Natural killer cell (primary cell): ENCODE measurements at regions not wholly inside any gene's neighbourhood (a gene's known extent, or its start where the extent isn't known, plus 50 kb on each side); places are given as distances from the start of the nearest gene placed in this dataset.

ENCODE experiments used
- ATAC-seq, 3 donors: fragments of 150-1000 bp in 2 of 3; fragments of 200-7000 bp in 1 of 3; cut with Tn5 transposase; 1 replicate in 1 of 3; 2 replicates in 2 of 3; pipeline ENCODE4 v1.10.0; 2021; ENCODE audit warnings: mild to moderate bottlenecking in 2 of 3, moderate library complexity in 2 of 3
- DNase-seq, 2 donors: peaks; one replicate each; pipeline versions ENCODE4 v3.0.0 to v3.0.0-alpha.2; 2013 to 2021; ENCODE audit warnings: mixed read lengths in 1 of 2
- H3K27ac ChIP-seq: one replicate; pipeline ENCODE4 v1.5.1; 2013; ENCODE audit warnings: mild to moderate bottlenecking, low read length
- H3K27me3 ChIP-seq: one replicate; pipeline ENCODE4 v1.6.1; 2013; ENCODE audit warnings: low read length; ENCODE audit not compliant: control insufficient read depth, insufficient read depth
- H3K36me3 ChIP-seq: one replicate; pipeline ENCODE4 v1.6.1; 2013; ENCODE audit warnings: low read length; ENCODE audit not compliant: control insufficient read depth, insufficient read depth
- H3K4me1 ChIP-seq: one replicate; pipeline ENCODE4 v1.6.1; 2013; ENCODE audit warnings: low read length; ENCODE audit not compliant: control insufficient read depth, insufficient read depth
- H3K4me3 ChIP-seq: one replicate; pipeline ENCODE4 v1.5.1; 2013; ENCODE audit warnings: low read length
- H3K9me3 ChIP-seq: one replicate; pipeline ENCODE4 v1.6.1; 2013; ENCODE audit warnings: low read length; ENCODE audit not compliant: control insufficient read depth, insufficient read depth
- H3K27ac Mint-ChIP-seq, 2 donors: one replicate each; pipeline ENCODE4 v1.8.0; 2022; ENCODE audit warnings: mild to moderate bottlenecking in 2 of 2, mixed read lengths in 2 of 2, moderate library complexity in 1 of 2
- H3K27me3 Mint-ChIP-seq, 2 donors: one replicate each; pipeline ENCODE4 v1.8.0; 2022; ENCODE audit warnings: low read depth in 2 of 2, mixed read lengths in 2 of 2
- H3K36me3 Mint-ChIP-seq: one replicate; pipeline ENCODE4 v1.8.0; 2022; ENCODE audit warnings: mixed read lengths
- H3K4me1 Mint-ChIP-seq, 2 donors: one replicate each; pipeline ENCODE4 v1.8.0; 2022; ENCODE audit warnings: mixed read lengths in 2 of 2
- H3K4me3 Mint-ChIP-seq: one replicate; pipeline ENCODE4 v1.8.0; 2022; ENCODE audit warnings: mild to moderate bottlenecking, moderate library complexity, mixed read lengths
- H3K9me3 Mint-ChIP-seq, 2 donors: one replicate each; pipeline ENCODE4 v1.8.0; 2022; ENCODE audit warnings: mixed read lengths in 2 of 2
- WGBS: methylation state at CpG from one replicate; pipeline ENCODE4 v1.1.7; 2013; ENCODE audit warnings: missing lambda C conversion rate; ENCODE audit not compliant: insufficient coverage; 5-methylcytosine and 5-hydroxymethylcytosine counted together
- intact Hi-C: fragments of 100-400 bp; cut with micrococcal nuclease; formaldehyde crosslinking; loops from one replicate; pipeline ENCODE4 v1.14.2; 2022
- TF ChIP-seq, protein P1 (sequence below): fragments of 200-600 bp; IDR thresholded peaks from one replicate; pipeline ENCODE4 v1.8.0; 2022; ENCODE audit warnings: antibody characterized with exemption

DNA sequence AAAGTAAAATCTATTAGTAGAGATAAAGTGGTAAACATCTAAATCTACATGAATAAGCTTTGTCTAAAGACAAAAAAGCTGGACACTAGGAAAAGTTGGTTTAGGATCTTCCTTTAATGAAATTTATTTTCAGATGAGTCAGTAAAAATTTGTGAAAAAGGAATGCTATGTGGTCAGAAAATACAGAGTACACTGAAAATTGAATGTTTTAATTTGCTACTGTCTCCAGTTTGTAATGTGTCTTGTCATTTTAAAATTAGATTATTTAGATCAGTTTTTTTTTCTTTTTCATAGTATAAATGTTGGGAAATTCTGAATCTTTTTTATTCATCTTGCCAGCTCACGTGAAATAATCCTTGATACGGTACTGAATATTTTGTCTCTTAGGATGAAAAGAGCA is 56.9 kb downstream of the SLITRK6 start:
- 82% methylated on average over 2 of the region's 2 CpGs for WGBS

DNA sequence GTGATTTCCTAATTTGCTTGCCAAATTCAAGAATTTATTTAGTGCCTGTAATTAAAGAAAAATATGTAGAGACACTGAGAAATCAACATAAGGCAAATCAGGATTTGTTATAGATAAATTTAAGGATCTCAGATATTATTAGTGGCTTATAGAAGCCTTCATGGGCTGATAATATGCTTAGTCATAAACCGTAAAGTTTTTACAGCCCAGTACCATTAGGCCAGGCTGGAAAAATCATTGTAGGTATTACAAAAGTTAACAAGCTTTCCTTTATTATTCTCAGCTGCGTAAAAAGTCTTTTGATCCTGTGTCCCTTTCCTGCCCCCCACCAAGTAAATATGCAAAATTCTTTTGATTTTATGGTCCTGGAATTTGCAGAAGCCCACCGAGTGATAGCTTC is 58.2 kb downstream of the SLITRK6 start:
- no peaks in the 10 kb centered on the region for H3K36me3 Mint-ChIP-seq
- Histone ChIP-seq H3K27me3 (no peaks in the 10 kb centered on the region), H3K36me3 (no peaks in the 10 kb centered on the region), H3K9me3 (peaks cover 3% of the 10 kb centered on the region), H3K4me3 (no peak overlapping the region), H3K4me1 (no peaks in the 10 kb centered on the region), H3K27ac (no peak overlapping the region)
- no peak overlapping the region for H3K27ac Mint-ChIP-seq
- no peak overlapping the region for H3K4me3 Mint-ChIP-seq
- intact Hi-C loops = no loop called here
- no peaks in the 10 kb centered on the region for H3K27me3 Mint-ChIP-seq
- H3K9me3 Mint-ChIP-seq = peaks cover 16 to 24% of the 10 kb centered on the region in 2 donors
- ATAC-seq = no peak
- WGBS = 82% methylated on average over 2 of the region's 3 CpGs
- TF ChIP-seq, protein P1, sequence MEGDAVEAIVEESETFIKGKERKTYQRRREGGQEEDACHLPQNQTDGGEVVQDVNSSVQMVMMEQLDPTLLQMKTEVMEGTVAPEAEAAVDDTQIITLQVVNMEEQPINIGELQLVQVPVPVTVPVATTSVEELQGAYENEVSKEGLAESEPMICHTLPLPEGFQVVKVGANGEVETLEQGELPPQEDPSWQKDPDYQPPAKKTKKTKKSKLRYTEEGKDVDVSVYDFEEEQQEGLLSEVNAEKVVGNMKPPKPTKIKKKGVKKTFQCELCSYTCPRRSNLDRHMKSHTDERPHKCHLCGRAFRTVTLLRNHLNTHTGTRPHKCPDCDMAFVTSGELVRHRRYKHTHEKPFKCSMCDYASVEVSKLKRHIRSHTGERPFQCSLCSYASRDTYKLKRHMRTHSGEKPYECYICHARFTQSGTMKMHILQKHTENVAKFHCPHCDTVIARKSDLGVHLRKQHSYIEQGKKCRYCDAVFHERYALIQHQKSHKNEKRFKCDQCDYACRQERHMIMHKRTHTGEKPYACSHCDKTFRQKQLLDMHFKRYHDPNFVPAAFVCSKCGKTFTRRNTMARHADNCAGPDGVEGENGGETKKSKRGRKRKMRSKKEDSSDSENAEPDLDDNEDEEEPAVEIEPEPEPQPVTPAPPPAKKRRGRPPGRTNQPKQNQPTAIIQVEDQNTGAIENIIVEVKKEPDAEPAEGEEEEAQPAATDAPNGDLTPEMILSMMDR = no peak
- H3K4me1 Mint-ChIP-seq = no peaks in the 10 kb centered on the region
- DNase-seq = no peak

More for the DNA sequence above, 56.9 kb downstream of the SLITRK6 start:
- no peak for DNase-seq
- H3K27ac ChIP-seq = no peak overlapping the region
- Mint-ChIP-seq H3K4me3 (no peak overlapping the region), H3K36me3 (no peaks in the 10 kb centered on the region), H3K27me3 (no peaks in the 10 kb centered on the region), H3K27ac (no peak overlapping the region), H3K4me1 (no peaks in the 10 kb centered on the region), H3K9me3 (peaks cover 14 to 26% of the 10 kb centered on the region in 2 donors)
- no peak overlapping the region for H3K4me3 ChIP-seq
- intact Hi-C loops = no loop called here
- ATAC-seq = no peak
- no peaks in the 10 kb centered on the region for H3K36me3 ChIP-seq
- peaks cover 3% of the 10 kb centered on the region for H3K9me3 ChIP-seq
- H3K27me3 ChIP-seq = no peaks in the 10 kb centered on the region
- H3K4me1 ChIP-seq = no peaks in the 10 kb centered on the region
- TF ChIP-seq, protein P1 = no peak

DNA sequence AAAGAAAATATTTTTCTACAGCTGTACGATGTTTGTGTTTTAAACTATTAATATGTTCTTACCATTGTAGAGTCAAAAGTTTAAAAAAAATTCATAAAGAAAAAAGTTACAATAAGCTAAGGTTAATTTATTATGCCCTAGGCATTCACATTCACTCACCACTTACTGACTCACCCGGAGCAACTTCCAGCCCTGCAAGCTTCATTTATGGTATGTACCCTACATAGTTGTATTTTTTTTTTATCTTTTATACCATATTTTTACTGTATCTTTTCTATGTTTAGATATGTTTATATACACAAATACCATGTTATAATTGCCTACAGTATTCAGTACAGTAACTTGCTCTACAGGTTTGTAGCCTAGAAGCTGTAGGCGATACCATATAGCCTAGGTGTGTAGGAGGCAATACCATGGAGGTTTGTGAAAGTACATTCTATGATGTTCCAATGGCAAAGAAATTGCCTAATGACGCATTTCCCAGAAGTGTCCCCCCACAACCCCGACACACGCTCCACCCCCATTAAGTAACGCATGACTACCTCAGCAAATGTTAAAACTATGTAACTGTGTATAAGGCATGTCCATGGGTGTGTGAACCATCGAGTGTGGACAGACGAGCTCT is 60.4 kb downstream of the SLITRK6 start:
- Histone ChIP-seq H3K9me3 (peaks cover 3% of the 10 kb centered on the region), H3K27me3 (no peaks in the 10 kb centered on the region), H3K4me3 (no peak overlapping the region), H3K4me1 (no peaks in the 10 kb centered on the region), H3K27ac (no peak overlapping the region), H3K36me3 (no peaks in the 10 kb centered on the region)
- H3K27ac Mint-ChIP-seq = no peak overlapping the region
- intact Hi-C loops = no loop called here
- H3K36me3 Mint-ChIP-seq = no peaks in the 10 kb centered on the region
- no peaks in the 10 kb centered on the region for H3K4me1 Mint-ChIP-seq
- ATAC-seq (no peak), DNase-seq (no peak)
- H3K9me3 Mint-ChIP-seq = peaks cover 14 to 18% of the 10 kb centered on the region in 2 donors
- TF ChIP-seq, protein P1 = no peak
- H3K27me3 Mint-ChIP-seq = no peaks in the 10 kb centered on the region
- WGBS = 69% methylated on average over 4 of the region's 9 CpGs
- no peak overlapping the region for H3K4me3 Mint-ChIP-seq

DNA sequence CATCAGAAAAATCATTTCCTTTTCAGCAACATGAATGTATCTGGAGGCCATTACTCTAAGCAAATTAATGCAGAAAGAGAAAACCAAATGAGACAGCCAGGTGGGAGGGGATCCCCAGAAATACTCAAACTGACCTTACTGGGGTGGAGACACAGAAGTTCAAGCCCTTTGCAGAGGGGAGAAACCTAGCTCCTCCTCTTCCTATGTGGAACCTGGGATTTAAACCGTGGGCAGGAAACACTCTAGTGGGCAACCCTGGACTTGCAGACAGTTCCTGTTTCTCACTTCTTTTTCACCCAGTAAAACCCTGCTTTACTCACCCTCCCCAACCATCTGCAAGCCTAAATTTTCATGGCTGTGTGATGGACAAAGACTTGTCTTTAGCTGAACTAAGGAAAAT is 61.3 kb downstream of the SLITRK6 start:
- H3K9me3 Mint-ChIP-seq = peaks cover 14 to 17% of the 10 kb centered on the region in 2 donors
- Histone ChIP-seq H3K36me3 (no peaks in the 10 kb centered on the region), H3K4me1 (no peaks in the 10 kb centered on the region), H3K9me3 (peaks cover 3% of the 10 kb centered on the region), H3K27me3 (no peaks in the 10 kb centered on the region), H3K27ac (no peak overlapping the region), H3K4me3 (no peak overlapping the region)
- DNase-seq (no peak), ATAC-seq (no peak)
- no peaks in the 10 kb centered on the region for H3K27me3 Mint-ChIP-seq
- no peak overlapping the region for H3K4me3 Mint-ChIP-seq
- intact Hi-C loops = no loop called here
- no peak overlapping the region for H3K27ac Mint-ChIP-seq
- H3K36me3 Mint-ChIP-seq = no peaks in the 10 kb centered on the region
- H3K4me1 Mint-ChIP-seq = no peaks in the 10 kb centered on the region
- TF ChIP-seq, protein P1 = no peak
- WGBS = 80% methylated on average over 1 of the region's 1 CpG
